ENCODE measurements at regions not wholly inside any gene's neighbourhood (a gene's known extent, or its start where the extent isn't known, plus 50 kb on each side); places are given as distances from the start of the nearest gene placed in this dataset.

- Histone ChIP-seq H3K9me3 (no peaks in the 10 kb centered on the region), H3K9ac (ENCODE audit: low read depth in 2 of 2, low read length in 2 of 2) (no peak overlapping the region), H3K27me3 (no peaks in the 10 kb centered on the region), H3K4me3 (no peak overlapping the region), H3K36me3 (no peaks in the 10 kb centered on the region), H3K4me1 (no peaks in the 10 kb centered on the region), H3K27ac (no peak overlapping the region)
- no peak for DNase-seq
- intact Hi-C loops (cut with DNase I) = no loop called here
- no peak for TF ChIP-seq CTCF (IDR thresholded peaks at IDR 0.05)
Observed at GRCh38 chr5:174329738-174330137, 284.2 kb downstream of the NSG2 start.

GRCh38 chr5:174335682-174336364, 290.3 kb downstream of the NSG2 start:
- Histone ChIP-seq H3K9me3 (no peaks in the 10 kb centered on the region), H3K4me3 (no peak overlapping the region), H3K9ac (ENCODE audit: low read depth in 2 of 2, low read length in 2 of 2) (no peak overlapping the region), H3K27me3 (no peaks in the 10 kb centered on the region), H3K4me1 (no peaks in the 10 kb centered on the region), H3K36me3 (no peaks in the 10 kb centered on the region), H3K27ac (no peak overlapping the region)
- no peak for TF ChIP-seq CTCF (IDR thresholded peaks at IDR 0.05)
- no peak for DNase-seq
- intact Hi-C loops (cut with DNase I) = no loop called here

GRCh38 chr5:174336479-174336878, 291.0 kb downstream of the NSG2 start:
- H3K4me1 ChIP-seq = no peaks in the 10 kb centered on the region
- H3K4me3 ChIP-seq = no peak overlapping the region
- intact Hi-C loops (cut with DNase I) = no loop called here
- H3K9me3 ChIP-seq = no peaks in the 10 kb centered on the region
- no peak overlapping the region for H3K27ac ChIP-seq
- no peaks in the 10 kb centered on the region for H3K36me3 ChIP-seq
- no peak overlapping the region for H3K9ac ChIP-seq (ENCODE audit: low read depth in 2 of 2, low read length in 2 of 2)
- TF ChIP-seq CTCF (IDR thresholded peaks at IDR 0.05) = no peak
- DNase-seq = no peak
- no peaks in the 10 kb centered on the region for H3K27me3 ChIP-seq

- Histone ChIP-seq H3K27me3 (no peaks in the 10 kb centered on the region), H3K9ac (ENCODE audit: low read depth in 2 of 2, low read length in 2 of 2) (no peak overlapping the region), H3K4me3 (no peak overlapping the region)
Observed at GRCh38 chr5:174337276-174338184, 292.0 kb downstream of the NSG2 start.

More at GRCh38 chr5:174337276-174338184, 292.0 kb downstream of the NSG2 start:
- intact Hi-C loops (cut with DNase I) = no loop called here
- no peaks in the 10 kb centered on the region for H3K9me3 ChIP-seq
- no peaks in the 10 kb centered on the region for H3K36me3 ChIP-seq
- DNase-seq = no peak
- no peak for TF ChIP-seq CTCF (IDR thresholded peaks at IDR 0.05)
- no peak overlapping the region for H3K27ac ChIP-seq
- no peaks in the 10 kb centered on the region for H3K4me1 ChIP-seq
